ENCODE measurements at regions not wholly inside any gene's neighbourhood (a gene's known extent, or its start where the extent isn't known, plus 50 kb on each side); places are given as distances from the start of the nearest gene placed in this dataset.

GRCh38 chr4:97074531-97074930 is 1068.7 kb downstream of the STPG2 start:
- peaks cover 8% of the 10 kb centered on the region for H3K9me3 ChIP-seq (ENCODE audit: control insufficient read depth, insufficient read depth, low read length)
- WGBS, 2 experiments (ENCODE audit: extremely low coverage in 2 of 2, insufficient read length in 1 of 2): no CpG with 5 or more reads among the region's 2 CpGs
- H3K27ac ChIP-seq (ENCODE audit: insufficient read depth, low read length): no peak overlapping the region
- H2BK20ac ChIP-seq (ENCODE audit: low read depth, low read length): no peak overlapping the region
- CTCF ChIA-PET: no interaction called here
- H4K91ac ChIP-seq (ENCODE audit: insufficient read depth, low read depth, low read length): no peak overlapping the region
- no peak overlapping the region for H2BK5ac ChIP-seq (ENCODE audit: low read depth, low read length, poor library complexity, severe bottlenecking)
- H3K4me1 ChIP-seq (ENCODE audit: control insufficient read depth, insufficient read depth, low read length): no peaks in the 10 kb centered on the region
- no peaks in the 10 kb centered on the region for H3K79me1 ChIP-seq (ENCODE audit: low read depth in 1 of 2, low read length in 2 of 2)
- no peak overlapping the region for H3K56ac ChIP-seq (ENCODE audit: extremely low read depth, insufficient read depth, low read length)
- BruUV-seq (replicated peaks): no TSS peak
- H3K4me2 ChIP-seq (ENCODE audit: low read depth, low read length): no peak overlapping the region
- in situ Hi-C loops (cut with MboI; ENCODE audit: low sequenced_read_pairs): no loop called here
- ATAC-seq (ENCODE audit: low read depth): no peak
- no peaks in the 10 kb centered on the region for H4K20me1 ChIP-seq (ENCODE audit: insufficient read depth, low read length)
- no peaks in the 10 kb centered on the region for H3K36me3 ChIP-seq (ENCODE audit: control insufficient read depth, insufficient read depth, low read length)
- H4K5ac ChIP-seq (ENCODE audit: low read depth, low read length): no peak overlapping the region
- no peak overlapping the region for H2AK9ac ChIP-seq (replicated peaks; ENCODE audit: low read depth, low read length, poor library complexity)
- TF ChIP-seq CEBPB (IDR thresholded peaks at IDR 0.05; ENCODE audit: low read depth, low read length): no peak
- no peak for TF ChIP-seq MXI1 (IDR thresholded peaks at IDR 0.05; ENCODE audit: borderline replicate concordance, low read depth, low read length)
- no peak for TF ChIP-seq USF2 (IDR thresholded peaks at IDR 0.05; ENCODE audit: low read depth, low read length)
- TF ChIP-seq NFE2L2 (IDR thresholded peaks at IDR 0.05; ENCODE audit: low read depth, low read length): no peak
- no peak for TF ChIP-seq FOS (IDR thresholded peaks at IDR 0.05; ENCODE audit: low read depth, low read length)
- no peak for TF ChIP-seq RFX5 (IDR thresholded peaks at IDR 0.05; ENCODE audit: low read depth, low read length)
- no peak for TF ChIP-seq ELK1 (IDR thresholded peaks at IDR 0.05; ENCODE audit: borderline replicate concordance, low read depth, low read length)
- no peak for TF ChIP-seq RAD21 (IDR thresholded peaks at IDR 0.05; ENCODE audit: low read length)
- no peak for TF ChIP-seq BHLHE40 (IDR thresholded peaks at IDR 0.05; ENCODE audit: low read depth, low read length)
- no peak for TF ChIP-seq MAFK (IDR thresholded peaks at IDR 0.05; ENCODE audit: low read depth, low read length)
- TF ChIP-seq CTCF (conservative IDR thresholded peaks at IDR 0.05; ENCODE audit: low read depth, low read length): no peak
- TF ChIP-seq SMC3 (IDR thresholded peaks at IDR 0.05; ENCODE audit: low read depth, low read length): no peak
- no peak for TF ChIP-seq POLR2A (IDR thresholded peaks at IDR 0.05; ENCODE audit: low read depth, low read length)
- no peak for TF ChIP-seq CHD1 (IDR thresholded peaks at IDR 0.05; ENCODE audit: low read depth, low read length)
- TF ChIP-seq RCOR1 (IDR thresholded peaks at IDR 0.05; ENCODE audit: insufficient replicate concordance, low read length): no peak
- TF ChIP-seq MAZ (IDR thresholded peaks at IDR 0.05; ENCODE audit: borderline replicate concordance, low read depth, low read length): no peak
- no peak overlapping the region for H2AFZ ChIP-seq (replicated peaks; ENCODE audit: low read length, poor library complexity)
- H3K14ac ChIP-seq (replicated peaks; ENCODE audit: low read depth, low read length): no peak overlapping the region
- dilution Hi-C loops (cut with HindIII; ENCODE audit: low sequenced_read_pairs, unreplicated experiment): no loop called here
- H3K4ac ChIP-seq (ENCODE audit: low read depth, low read length): no peak overlapping the region
- H3K9ac ChIP-seq (ENCODE audit: low read depth, low read length): no peak overlapping the region
- H2BK15ac ChIP-seq (ENCODE audit: low read depth, low read length): no peak overlapping the region
- H3K18ac ChIP-seq (ENCODE audit: low read depth, low read length): no peak overlapping the region
- intact Hi-C loops (cut with micrococcal nuclease): loop anchor here (10.0 kb wide), 1 partner anchor 680 kb away; no protein-coding TSS in a partner anchor
- H2BK120ac ChIP-seq (ENCODE audit: low read depth, low read length): no peak overlapping the region
- H3K9me1 ChIP-seq (ENCODE audit: insufficient read depth, low read length): no peaks in the 10 kb centered on the region
- no peak overlapping the region for H4K8ac ChIP-seq (ENCODE audit: low read depth in 2 of 2, low read length in 2 of 2)
- DNase-seq: no peak
- no peak overlapping the region for H2AK5ac ChIP-seq (ENCODE audit: low read depth, low read length)
- no peak overlapping the region for H3K4me3 ChIP-seq (ENCODE audit: insufficient read depth, low read depth, low read length)
- H3K27me3 ChIP-seq (ENCODE audit: control insufficient read depth, insufficient read depth, low read length): no peaks in the 10 kb centered on the region
- POLR2A ChIA-PET (ENCODE audit: unreplicated experiment): no interaction called here
- no peak overlapping the region for H3K23ac ChIP-seq (ENCODE audit: low read depth, low read length)
